ENCODE measurements at regions not wholly inside any gene's neighbourhood (a gene's known extent, or its start where the extent isn't known, plus 50 kb on each side); places are given as distances from the start of the nearest gene placed in this dataset.

DNA sequence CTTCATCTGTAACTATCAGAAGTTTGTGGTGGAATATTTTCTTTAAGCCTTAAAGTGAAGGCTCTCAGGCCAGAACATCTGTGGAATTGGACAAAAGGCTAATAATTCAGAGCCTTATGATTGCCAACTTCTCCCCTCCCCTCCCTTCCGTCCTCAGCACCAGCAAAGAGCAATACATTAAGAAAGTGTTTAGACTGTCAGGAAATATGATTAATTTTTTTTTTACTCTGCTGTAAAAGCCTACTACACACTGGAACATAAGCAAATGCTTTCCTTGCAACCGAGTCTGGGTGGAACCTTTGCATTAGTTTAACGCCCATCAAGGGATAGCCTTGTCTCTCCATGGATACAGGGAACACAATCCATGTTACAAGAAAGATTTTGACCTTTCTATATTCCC is 110.3 kb upstream of the TARS1 start:
- Mint-ChIP-seq H3K4me3 (no peak overlapping the region), H3K9me3 (no peaks in the 10 kb centered on the region), H3K27me3 (ENCODE audit: insufficient read depth, low read depth, poor library complexity) (no peaks in the 10 kb centered on the region), H3K4me1 (peaks cover 2% of the 10 kb centered on the region; the same call in 2 of the 3 replicates), H3K36me3 (ENCODE audit: low read depth) (no peaks in the 10 kb centered on the region), H3K27ac (no peak overlapping the region)
- Histone ChIP-seq H3K4me3 (no peak overlapping the region), H3K79me2 (replicated peaks; ENCODE audit: insufficient read depth) (no peaks in the 10 kb centered on the region), H3K27ac (ENCODE audit: low read depth) (no peak overlapping the region), H2AFZ (no peak overlapping the region), H3K9me2 (ENCODE audit: insufficient read depth) (no peaks in the 10 kb centered on the region), H3K4me1 (ENCODE audit: insufficient read depth) (no peaks in the 10 kb centered on the region), H3K4me2 (no peak overlapping the region), H4K20me1 (replicated peaks; ENCODE audit: insufficient read depth) (no peaks in the 10 kb centered on the region), H3K36me3 (ENCODE audit: insufficient read depth) (no peaks in the 10 kb centered on the region), H3F3A (replicated peaks; ENCODE audit: low read depth) (no peaks in the 10 kb centered on the region), H3K27me3 (ENCODE audit: insufficient read depth) (no peaks in the 10 kb centered on the region)
- ATAC-seq (no peak), DNase-seq (ENCODE audit: low spot score) (no peak)
- no peak for TF ChIP-seq EZH2phosphoT487 (IDR thresholded peaks at IDR 0.05; ENCODE audit: unreplicated experiment)

DNA sequence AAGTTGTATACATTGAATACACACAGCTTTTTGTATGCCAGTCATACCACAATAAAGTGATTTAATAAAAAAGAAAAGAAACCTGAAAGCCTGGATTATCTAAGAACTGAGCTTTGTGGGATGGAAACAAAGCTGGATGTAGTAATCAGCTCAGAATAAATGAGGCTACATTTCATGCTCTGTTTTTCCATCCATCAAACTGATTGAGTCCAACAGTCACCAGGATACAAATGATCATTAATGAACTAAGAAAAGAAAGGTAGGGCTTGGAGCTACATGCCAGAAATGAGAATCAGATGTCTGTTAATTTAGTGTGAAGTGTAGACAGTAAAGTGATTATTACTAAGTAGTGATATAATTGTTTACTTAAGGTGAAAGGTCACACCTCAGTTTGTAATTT is 109.8 kb upstream of the TARS1 start:
- no peak for ATAC-seq
- H3F3A ChIP-seq (replicated peaks; ENCODE audit: low read depth) = no peaks in the 10 kb centered on the region
- H4K20me1 ChIP-seq (replicated peaks; ENCODE audit: insufficient read depth) = no peaks in the 10 kb centered on the region
- no peaks in the 10 kb centered on the region for H3K36me3 Mint-ChIP-seq (ENCODE audit: low read depth)
- H3K27ac Mint-ChIP-seq = no peak overlapping the region
- H3K27ac ChIP-seq (ENCODE audit: low read depth) = no peak overlapping the region
- H3K27me3 ChIP-seq (ENCODE audit: insufficient read depth) = no peaks in the 10 kb centered on the region
- H3K9me3 Mint-ChIP-seq = no peaks in the 10 kb centered on the region
- DNase-seq (ENCODE audit: low spot score) = no peak
- H3K4me3 Mint-ChIP-seq = no peak overlapping the region
- H3K4me2 ChIP-seq = no peak overlapping the region
- H3K36me3 ChIP-seq (ENCODE audit: insufficient read depth) = no peaks in the 10 kb centered on the region
- H3K79me2 ChIP-seq (replicated peaks; ENCODE audit: insufficient read depth) = no peaks in the 10 kb centered on the region
- no peaks in the 10 kb centered on the region for H3K9me2 ChIP-seq (ENCODE audit: insufficient read depth)
- H3K27me3 Mint-ChIP-seq (ENCODE audit: insufficient read depth, low read depth, poor library complexity) = no peaks in the 10 kb centered on the region
- no peaks in the 10 kb centered on the region for H3K4me1 ChIP-seq (ENCODE audit: insufficient read depth)
- peaks cover 2% of the 10 kb centered on the region; the same call in 2 of the 3 replicates for H3K4me1 Mint-ChIP-seq
- H2AFZ ChIP-seq = no peak overlapping the region
- no peak overlapping the region for H3K4me3 ChIP-seq
- TF ChIP-seq, protein P1, sequence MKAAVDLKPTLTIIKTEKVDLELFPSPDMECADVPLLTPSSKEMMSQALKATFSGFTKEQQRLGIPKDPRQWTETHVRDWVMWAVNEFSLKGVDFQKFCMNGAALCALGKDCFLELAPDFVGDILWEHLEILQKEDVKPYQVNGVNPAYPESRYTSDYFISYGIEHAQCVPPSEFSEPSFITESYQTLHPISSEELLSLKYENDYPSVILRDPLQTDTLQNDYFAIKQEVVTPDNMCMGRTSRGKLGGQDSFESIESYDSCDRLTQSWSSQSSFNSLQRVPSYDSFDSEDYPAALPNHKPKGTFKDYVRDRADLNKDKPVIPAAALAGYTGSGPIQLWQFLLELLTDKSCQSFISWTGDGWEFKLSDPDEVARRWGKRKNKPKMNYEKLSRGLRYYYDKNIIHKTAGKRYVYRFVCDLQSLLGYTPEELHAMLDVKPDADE (IDR thresholded peaks at IDR 0.05) = no peak
- TF ChIP-seq JUNB (IDR thresholded peaks at IDR 0.05; ENCODE audit: unreplicated experiment) (no peak), ZNF331 (CRISPR knock-in tag; IDR thresholded peaks at IDR 0.05; ENCODE audit: low read depth) (no peak), EZH2 (IDR thresholded peaks at IDR 0.05; ENCODE audit: low read depth, unreplicated experiment) (no peak), ZNF114 (CRISPR knock-in tag; IDR thresholded peaks at IDR 0.05) (no peak), EZH2phosphoT487 (IDR thresholded peaks at IDR 0.05; ENCODE audit: unreplicated experiment) (no peak), NANOG (IDR thresholded peaks at IDR 0.05; ENCODE audit: borderline replicate concordance) (no peak)
- TF ChIP-seq, protein P2, sequence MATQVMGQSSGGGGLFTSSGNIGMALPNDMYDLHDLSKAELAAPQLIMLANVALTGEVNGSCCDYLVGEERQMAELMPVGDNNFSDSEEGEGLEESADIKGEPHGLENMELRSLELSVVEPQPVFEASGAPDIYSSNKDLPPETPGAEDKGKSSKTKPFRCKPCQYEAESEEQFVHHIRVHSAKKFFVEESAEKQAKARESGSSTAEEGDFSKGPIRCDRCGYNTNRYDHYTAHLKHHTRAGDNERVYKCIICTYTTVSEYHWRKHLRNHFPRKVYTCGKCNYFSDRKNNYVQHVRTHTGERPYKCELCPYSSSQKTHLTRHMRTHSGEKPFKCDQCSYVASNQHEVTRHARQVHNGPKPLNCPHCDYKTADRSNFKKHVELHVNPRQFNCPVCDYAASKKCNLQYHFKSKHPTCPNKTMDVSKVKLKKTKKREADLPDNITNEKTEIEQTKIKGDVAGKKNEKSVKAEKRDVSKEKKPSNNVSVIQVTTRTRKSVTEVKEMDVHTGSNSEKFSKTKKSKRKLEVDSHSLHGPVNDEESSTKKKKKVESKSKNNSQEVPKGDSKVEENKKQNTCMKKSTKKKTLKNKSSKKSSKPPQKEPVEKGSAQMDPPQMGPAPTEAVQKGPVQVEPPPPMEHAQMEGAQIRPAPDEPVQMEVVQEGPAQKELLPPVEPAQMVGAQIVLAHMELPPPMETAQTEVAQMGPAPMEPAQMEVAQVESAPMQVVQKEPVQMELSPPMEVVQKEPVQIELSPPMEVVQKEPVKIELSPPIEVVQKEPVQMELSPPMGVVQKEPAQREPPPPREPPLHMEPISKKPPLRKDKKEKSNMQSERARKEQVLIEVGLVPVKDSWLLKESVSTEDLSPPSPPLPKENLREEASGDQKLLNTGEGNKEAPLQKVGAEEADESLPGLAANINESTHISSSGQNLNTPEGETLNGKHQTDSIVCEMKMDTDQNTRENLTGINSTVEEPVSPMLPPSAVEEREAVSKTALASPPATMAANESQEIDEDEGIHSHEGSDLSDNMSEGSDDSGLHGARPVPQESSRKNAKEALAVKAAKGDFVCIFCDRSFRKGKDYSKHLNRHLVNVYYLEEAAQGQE (IDR thresholded peaks at IDR 0.05; ENCODE audit: unreplicated experiment) = no peak
- TF ChIP-seq, protein P3, sequence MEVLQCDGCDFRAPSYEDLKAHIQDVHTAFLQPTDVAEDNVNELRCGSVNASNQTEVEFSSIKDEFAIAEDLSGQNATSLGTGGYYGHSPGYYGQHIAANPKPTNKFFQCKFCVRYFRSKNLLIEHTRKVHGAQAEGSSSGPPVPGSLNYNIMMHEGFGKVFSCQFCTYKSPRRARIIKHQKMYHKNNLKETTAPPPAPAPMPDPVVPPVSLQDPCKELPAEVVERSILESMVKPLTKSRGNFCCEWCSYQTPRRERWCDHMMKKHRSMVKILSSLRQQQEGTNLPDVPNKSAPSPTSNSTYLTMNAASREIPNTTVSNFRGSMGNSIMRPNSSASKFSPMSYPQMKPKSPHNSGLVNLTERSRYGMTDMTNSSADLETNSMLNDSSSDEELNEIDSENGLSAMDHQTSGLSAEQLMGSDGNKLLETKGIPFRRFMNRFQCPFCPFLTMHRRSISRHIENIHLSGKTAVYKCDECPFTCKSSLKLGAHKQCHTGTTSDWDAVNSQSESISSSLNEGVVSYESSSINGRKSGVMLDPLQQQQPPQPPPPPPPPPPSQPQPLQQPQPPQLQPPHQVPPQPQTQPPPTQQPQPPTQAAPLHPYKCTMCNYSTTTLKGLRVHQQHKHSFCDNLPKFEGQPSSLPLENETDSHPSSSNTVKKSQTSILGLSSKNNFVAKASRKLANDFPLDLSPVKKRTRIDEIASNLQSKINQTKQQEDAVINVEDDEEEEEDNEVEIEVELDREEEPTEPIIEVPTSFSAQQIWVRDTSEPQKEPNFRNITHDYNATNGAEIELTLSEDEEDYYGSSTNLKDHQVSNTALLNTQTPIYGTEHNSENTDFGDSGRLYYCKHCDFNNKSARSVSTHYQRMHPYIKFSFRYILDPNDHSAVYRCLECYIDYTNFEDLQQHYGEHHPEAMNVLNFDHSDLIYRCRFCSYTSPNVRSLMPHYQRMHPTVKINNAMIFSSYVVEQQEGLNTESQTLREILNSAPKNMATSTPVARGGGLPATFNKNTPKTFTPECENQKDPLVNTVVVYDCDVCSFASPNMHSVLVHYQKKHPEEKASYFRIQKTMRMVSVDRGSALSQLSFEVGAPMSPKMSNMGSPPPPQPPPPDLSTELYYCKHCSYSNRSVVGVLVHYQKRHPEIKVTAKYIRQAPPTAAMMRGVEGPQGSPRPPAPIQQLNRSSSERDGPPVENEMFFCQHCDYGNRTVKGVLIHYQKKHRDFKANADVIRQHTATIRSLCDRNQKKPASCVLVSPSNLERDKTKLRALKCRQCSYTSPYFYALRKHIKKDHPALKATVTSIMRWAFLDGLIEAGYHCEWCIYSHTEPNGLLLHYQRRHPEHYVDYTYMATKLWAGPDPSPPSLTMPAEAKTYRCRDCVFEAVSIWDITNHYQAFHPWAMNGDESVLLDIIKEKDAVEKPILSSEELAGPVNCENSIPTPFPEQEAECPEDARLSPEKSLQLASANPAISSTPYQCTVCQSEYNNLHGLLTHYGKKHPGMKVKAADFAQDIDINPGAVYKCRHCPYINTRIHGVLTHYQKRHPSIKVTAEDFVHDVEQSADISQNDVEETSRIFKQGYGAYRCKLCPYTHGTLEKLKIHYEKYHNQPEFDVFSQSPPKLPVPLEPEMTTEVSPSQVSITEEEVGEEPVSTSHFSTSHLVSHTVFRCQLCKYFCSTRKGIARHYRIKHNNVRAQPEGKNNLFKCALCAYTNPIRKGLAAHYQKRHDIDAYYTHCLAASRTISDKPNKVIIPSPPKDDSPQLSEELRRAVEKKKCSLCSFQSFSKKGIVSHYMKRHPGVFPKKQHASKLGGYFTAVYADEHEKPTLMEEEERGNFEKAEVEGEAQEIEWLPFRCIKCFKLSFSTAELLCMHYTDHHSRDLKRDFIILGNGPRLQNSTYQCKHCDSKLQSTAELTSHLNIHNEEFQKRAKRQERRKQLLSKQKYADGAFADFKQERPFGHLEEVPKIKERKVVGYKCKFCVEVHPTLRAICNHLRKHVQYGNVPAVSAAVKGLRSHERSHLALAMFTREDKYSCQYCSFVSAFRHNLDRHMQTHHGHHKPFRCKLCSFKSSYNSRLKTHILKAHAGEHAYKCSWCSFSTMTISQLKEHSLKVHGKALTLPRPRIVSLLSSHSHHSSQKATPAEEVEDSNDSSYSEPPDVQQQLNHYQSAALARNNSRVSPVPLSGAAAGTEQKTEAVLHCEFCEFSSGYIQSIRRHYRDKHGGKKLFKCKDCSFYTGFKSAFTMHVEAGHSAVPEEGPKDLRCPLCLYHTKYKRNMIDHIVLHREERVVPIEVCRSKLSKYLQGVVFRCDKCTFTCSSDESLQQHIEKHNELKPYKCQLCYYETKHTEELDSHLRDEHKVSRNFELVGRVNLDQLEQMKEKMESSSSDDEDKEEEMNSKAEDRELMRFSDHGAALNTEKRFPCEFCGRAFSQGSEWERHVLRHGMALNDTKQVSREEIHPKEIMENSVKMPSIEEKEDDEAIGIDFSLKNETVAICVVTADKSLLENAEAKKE (CRISPR knock-in tag; IDR thresholded peaks at IDR 0.05) = no peak
- TF ChIP-seq, protein P4, sequence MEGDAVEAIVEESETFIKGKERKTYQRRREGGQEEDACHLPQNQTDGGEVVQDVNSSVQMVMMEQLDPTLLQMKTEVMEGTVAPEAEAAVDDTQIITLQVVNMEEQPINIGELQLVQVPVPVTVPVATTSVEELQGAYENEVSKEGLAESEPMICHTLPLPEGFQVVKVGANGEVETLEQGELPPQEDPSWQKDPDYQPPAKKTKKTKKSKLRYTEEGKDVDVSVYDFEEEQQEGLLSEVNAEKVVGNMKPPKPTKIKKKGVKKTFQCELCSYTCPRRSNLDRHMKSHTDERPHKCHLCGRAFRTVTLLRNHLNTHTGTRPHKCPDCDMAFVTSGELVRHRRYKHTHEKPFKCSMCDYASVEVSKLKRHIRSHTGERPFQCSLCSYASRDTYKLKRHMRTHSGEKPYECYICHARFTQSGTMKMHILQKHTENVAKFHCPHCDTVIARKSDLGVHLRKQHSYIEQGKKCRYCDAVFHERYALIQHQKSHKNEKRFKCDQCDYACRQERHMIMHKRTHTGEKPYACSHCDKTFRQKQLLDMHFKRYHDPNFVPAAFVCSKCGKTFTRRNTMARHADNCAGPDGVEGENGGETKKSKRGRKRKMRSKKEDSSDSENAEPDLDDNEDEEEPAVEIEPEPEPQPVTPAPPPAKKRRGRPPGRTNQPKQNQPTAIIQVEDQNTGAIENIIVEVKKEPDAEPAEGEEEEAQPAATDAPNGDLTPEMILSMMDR (conservative IDR thresholded peaks at IDR 0.05; ENCODE audit: low read depth in 2 of 2) = no peak

Measured in GM23338 (cell line).